ENCODE measurements at regions not wholly inside any gene's neighbourhood (a gene's known extent, or its start where the extent isn't known, plus 50 kb on each side); places are given as distances from the start of the nearest gene placed in this dataset.

- Histone ChIP-seq H3K27ac (ENCODE audit: low read depth, low read length) (no peak overlapping the region), H3K36me3 (ENCODE audit: control insufficient read depth in 2 of 4, insufficient read depth in 4 of 4, low read length in 3 of 4) (no peaks in the 10 kb centered on the region), H3K4me3 (ENCODE audit: extremely low read depth in 1 of 4, insufficient read depth in 2 of 4, low read depth in 3 of 4, low read length in 4 of 4) (no peak overlapping the region), H3K79me2 (ENCODE audit: control insufficient read depth in 1 of 2, insufficient read depth in 2 of 2, low read length in 2 of 2) (no peaks in the 10 kb centered on the region), H2BK12ac (ENCODE audit: low read depth, low read length) (no peak overlapping the region), H2BK120ac (replicated peaks; ENCODE audit: low read depth, low read length) (no peak overlapping the region), H3K4me2 (ENCODE audit: insufficient read depth in 1 of 2, low read depth in 2 of 2, low read length in 2 of 2) (no peak overlapping the region), H4K20me1 (replicated peaks in 1 of 2; ENCODE audit: control insufficient read depth in 1 of 2, insufficient read depth in 2 of 2, low read length in 2 of 2) (peaks cover 3% of the 10 kb centered on the region in 2 experiments), H3K56ac (replicated peaks; ENCODE audit: insufficient read length, low read depth, low read length) (no peak overlapping the region), H3K9me3 (ENCODE audit: insufficient read depth in 2 of 2, low read depth in 1 of 2, low read length in 1 of 2) (no peaks in the 10 kb centered on the region), H3K23me2 (ENCODE audit: low read depth, low read length) (no peaks in the 10 kb centered on the region), H4K91ac (replicated peaks; ENCODE audit: insufficient read length, low read length) (no peak overlapping the region), H4K5ac (ENCODE audit: insufficient read length, low read depth, low read length) (no peak overlapping the region), H2AK5ac (ENCODE audit: low read depth, low read length) (no peak overlapping the region), H2AFZ (ENCODE audit: low read length) (no peak overlapping the region), H3K27me3 (replicated peaks in 1 of 4; ENCODE audit: control insufficient read depth in 3 of 4, extremely low read depth in 1 of 4, insufficient read depth in 3 of 4, low read length in 3 of 4) (no peaks in the 10 kb centered on the region), H3K4me1 (replicated peaks in 1 of 4; ENCODE audit: control insufficient read depth in 3 of 4, insufficient read depth in 4 of 4, low read length in 3 of 4) (no peaks in the 10 kb centered on the region; a peak in 1 of 7 replicates), H3K9ac (replicated peaks in 1 of 4; ENCODE audit: extremely low read depth in 1 of 4, low read depth in 3 of 4, low read length in 3 of 4) (no peak overlapping the region), H3K23ac (ENCODE audit: insufficient read length) (no peak overlapping the region), H3K14ac (ENCODE audit: insufficient read length) (no peak overlapping the region), H3K4ac (replicated peaks; ENCODE audit: insufficient read length, low read depth, low read length) (no peak overlapping the region), H2BK20ac (ENCODE audit: low read length) (no peak overlapping the region), H2BK15ac (ENCODE audit: low read length) (no peak overlapping the region), H4K8ac (ENCODE audit: extremely low read depth, insufficient read depth, low read length) (no peak overlapping the region), H3K18ac (ENCODE audit: extremely low read depth, low read length) (no peak overlapping the region), H2BK5ac (ENCODE audit: low read depth, low read length) (no peak overlapping the region), H3K79me1 (ENCODE audit: low read depth, low read length) (no peaks in the 10 kb centered on the region)
- no peak for FAIRE-seq
- ChIA-PET CTCF (ENCODE audit: partially characterized antibody) (interaction anchor here (0.9 to 1.8 kb wide), 6 partner anchors 11 to 113 kb away, joined by 3 to 7 read pairs (median 4); no protein-coding TSS in a partner anchor), POLR2A (ENCODE audit: partially characterized antibody) (no interaction called here)
- no peak for DNase-seq (ENCODE audit: low read depth in 1 of 2, low spot score in 2 of 2)
- WGBS, 2 experiments (ENCODE audit: extremely low coverage in 1 of 2, insufficient coverage in 1 of 2, insufficient read length in 1 of 2, insufficient replicate concordance in 2 of 2, low coverage in 1 of 2, low lambda C conversion rate in 2 of 2, missing lambda C conversion rate in 1 of 2) = 83% methylated on average over 16 of the region's 16 CpGs; no CpG with 5 or more reads in 1 of the 2 experiments
- no peak for TF ChIP-seq CHD7 (IDR thresholded peaks at IDR 0.05; ENCODE audit: insufficient replicate concordance, low read length)
Measured at GRCh38 chr12:111214401-111214800, 154.5 kb downstream of the PHETA1 start.
